Endothelial cell of umbilical vein (primary cell): ENCODE measurements at regions not wholly inside any gene's neighbourhood (a gene's known extent, or its start where the extent isn't known, plus 50 kb on each side); places are given as distances from the start of the nearest gene placed in this dataset.

Source experiments
- BruUV-seq: library from RNA; stranded (reverse); fragments of 400-500 nt; replicated peaks from 2 replicates; lab custom pipeline; 2021; lab: Mats Ljungman, UMichigan
- CTCF ChIA-PET: fragments of 300-600, 350-600 bp; sonication (Branson Sonifier 250); formaldehyde crosslinking; loops from one replicate; lab custom pipeline; 2021; ENCODE audit warnings: antibody characterized with exemption, inconsistent platforms; lab: Charles Lee
- POLR2A ChIA-PET: fragments of 300-600, 350-600 bp; sonication (Branson Sonifier 250); formaldehyde crosslinking; loops from one replicate; lab custom pipeline; 2021; ENCODE audit warnings: antibody characterized with exemption, inconsistent platforms; lab: Charles Lee
- DNase-seq: peaks from one replicate; pipeline ENCODE4 v3.0.0-alpha.2; 2011; ENCODE audit warnings: low read depth, low spot score
- FAIRE-seq: peaks from 2 replicates; lab custom pipeline; 2011; peaks lifted over from hg19 to GRCh38; lab: Jason Lieb, UNC
- H2AFZ ChIP-seq: 2 replicates; pipeline ENCODE4 v1.6.0; 2012; ENCODE audit warnings: low read depth, low read length, control low read depth, inconsistent platforms
- H3K27ac ChIP-seq: 2 replicates; pipeline ENCODE4 v1.5.1; 2011; ENCODE audit warnings: low read depth, mild to moderate bottlenecking, control low read depth, low read length, moderate library complexity; ENCODE audit not compliant: insufficient read depth
- H3K27me3 ChIP-seq, 2 experiments: 2 replicates each; pipeline versions ENCODE4 v1.6.0 to v1.6.1; 2011; ENCODE audit warnings: low read length in 2 of 2, mixed read lengths in 1 of 2; ENCODE audit not compliant: control insufficient read depth in 2 of 2, insufficient read depth in 2 of 2
- H3K36me3 ChIP-seq, 2 experiments: 2 replicates in 1 of 2; 3 replicates in 1 of 2; pipeline ENCODE4 v1.5.1; 2011; ENCODE audit warnings: low read length in 2 of 2, mild to moderate bottlenecking in 1 of 2, moderate library complexity in 1 of 2; ENCODE audit not compliant: control insufficient read depth in 2 of 2, insufficient read depth in 2 of 2; ENCODE audit errors: extremely low read depth in 1 of 2
- H3K4me1 ChIP-seq: 3 replicates; pipeline ENCODE4 v1.5.1; 2011; ENCODE audit warnings: mild to moderate bottlenecking, low read length; ENCODE audit not compliant: control insufficient read depth, insufficient read depth; ENCODE audit errors: extremely low read depth
- H3K4me2 ChIP-seq: 2 replicates; pipeline ENCODE4 v1.6.1; 2011; ENCODE audit warnings: low read length, control low read depth, mixed read lengths; ENCODE audit not compliant: insufficient read depth
- H3K4me3 ChIP-seq, 3 experiments: fragments of 200-600 bp in 1 of 3; sonication (generic), shearing (Covaris generic) in 1 of 3; replicated peaks in 1 of 3; 2 replicates each; pipeline ENCODE4 v1.5.1; 2011 to 2016; ENCODE audit warnings: control low read depth in 3 of 3, low read length in 3 of 3, mild to moderate bottlenecking in 2 of 3, inconsistent platforms in 1 of 3, low read depth in 1 of 3, moderate library complexity in 1 of 3; ENCODE audit not compliant: insufficient read depth in 1 of 3
- H3K79me2 ChIP-seq: 2 replicates; pipeline ENCODE4 v1.6.0; 2012; ENCODE audit warnings: low read length, inconsistent platforms; ENCODE audit not compliant: control insufficient read depth, insufficient read depth
- H3K9ac ChIP-seq: replicated peaks from 2 replicates; pipeline ENCODE3; 2011; ENCODE audit warnings: low read length, control low read depth; ENCODE audit not compliant: insufficient read depth; ENCODE audit errors: extremely low read depth
- H3K9me1 ChIP-seq: replicated peaks from 3 replicates; pipeline ENCODE4 v1.6.0; 2011; ENCODE audit warnings: mild to moderate bottlenecking, low read length; ENCODE audit not compliant: control insufficient read depth, insufficient read depth; ENCODE audit errors: extremely low read depth
- H3K9me3 ChIP-seq: replicated peaks from 2 replicates; pipeline ENCODE4 v1.5.1; 2012; ENCODE audit warnings: low read length, inconsistent platforms; ENCODE audit not compliant: control insufficient read depth, insufficient read depth
- H4K20me1 ChIP-seq: replicated peaks from 2 replicates; pipeline ENCODE3; 2011; ENCODE audit warnings: mild to moderate bottlenecking, low read length; ENCODE audit not compliant: control insufficient read depth, insufficient read depth; ENCODE audit errors: extremely low read depth
- EZH2 ChIP-seq: IDR thresholded peaks from 2 replicates; pipeline ENCODE4 v1.6.1; 2012; ENCODE audit warnings: borderline replicate concordance, low read depth, mild to moderate bottlenecking, moderate library complexity, low read length, inconsistent platforms; ENCODE audit not compliant: severe bottlenecking
- FOS ChIP-seq: IDR thresholded peaks from 2 replicates; pipeline ENCODE4 v1.6.1; 2011; ENCODE audit warnings: mild to moderate bottlenecking, low read length, moderate library complexity, borderline replicate concordance; ENCODE audit not compliant: insufficient read depth
- GATA2 ChIP-seq: IDR thresholded peaks from 2 replicates; pipeline ENCODE4 v1.7.0; 2011; ENCODE audit warnings: low read depth, mild to moderate bottlenecking, moderate library complexity, mixed read lengths, low read length; ENCODE audit not compliant: insufficient read length, insufficient read depth
- MYC ChIP-seq: IDR thresholded peaks from one replicate; pipeline ENCODE4 v1.6.1; 2011; ENCODE audit warnings: mild to moderate bottlenecking, low read depth, low read length
- POLR2AphosphoS5 ChIP-seq: IDR thresholded peaks from 2 replicates; pipeline ENCODE4 v1.6.1; 2012; ENCODE audit warnings: low read depth, mild to moderate bottlenecking, control low read depth, low read length, moderate library complexity; ENCODE audit not compliant: insufficient read depth
- dilution Hi-C: fragments of 300-500 bp; cut with MboI; formaldehyde crosslinking; loops from one replicate; pipeline ENCODE4 v1.15.0; 2019; ENCODE audit warnings: low sequenced_read_pairs; ENCODE audit not compliant: extremely low pct_ligation_motif_present
- intact Hi-C: fragments of 100-400 bp; cut with micrococcal nuclease; formaldehyde crosslinking; loops from one replicate; pipeline ENCODE4 v1.10.0; 2022
- TF ChIP-seq, protein P1 (sequence below), 2 donors: IDR thresholded peaks; 1 replicate in 1 of 2; 2 replicates in 1 of 2; pipeline ENCODE4 v1.5.1; 2011; ENCODE audit warnings: low read length in 2 of 2, mild to moderate bottlenecking in 2 of 2, moderate library complexity in 2 of 2, control low read depth in 1 of 2, inconsistent platforms in 1 of 2, low read depth in 1 of 2; ENCODE audit not compliant: insufficient read depth in 1 of 2; ENCODE audit errors: extremely low read depth in 1 of 2
- TF ChIP-seq, protein P2 (sequence below): IDR thresholded peaks from 2 replicates; pipeline ENCODE4 v1.6.1; 2011; ENCODE audit not compliant: insufficient read depth, insufficient read length

DNA sequence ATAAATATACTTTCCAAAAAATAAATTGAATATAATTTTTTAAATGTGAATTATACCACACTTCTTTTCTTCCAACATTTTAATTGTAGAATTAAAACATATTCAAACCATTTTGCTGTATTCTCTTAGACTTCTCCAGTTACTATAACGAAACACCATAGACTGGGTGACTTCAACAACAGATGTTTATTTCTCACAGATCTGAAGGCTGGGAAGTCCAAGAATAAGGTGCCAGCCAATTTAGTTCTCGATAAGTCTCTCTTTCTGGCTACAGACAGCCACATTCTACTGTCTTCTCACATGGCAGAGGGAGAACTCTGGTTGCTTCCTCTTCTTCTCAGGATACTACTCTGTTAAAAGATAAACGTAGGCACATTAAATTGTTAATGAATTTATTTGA lies 155.8 kb upstream of the UGT8 start:
- H3K4me3 ChIP-seq = no peak overlapping the region
- H4K20me1 ChIP-seq = no peaks in the 10 kb centered on the region
- ChIA-PET POLR2A (no interaction called here), CTCF (no interaction called here)
- dilution Hi-C loops = no loop called here
- no peak overlapping the region for H3K27ac ChIP-seq
- no peak overlapping the region for H3K9ac ChIP-seq
- DNase-seq = no peak
- H3K9me3 ChIP-seq = no peaks in the 10 kb centered on the region
- TF ChIP-seq, protein P1, sequence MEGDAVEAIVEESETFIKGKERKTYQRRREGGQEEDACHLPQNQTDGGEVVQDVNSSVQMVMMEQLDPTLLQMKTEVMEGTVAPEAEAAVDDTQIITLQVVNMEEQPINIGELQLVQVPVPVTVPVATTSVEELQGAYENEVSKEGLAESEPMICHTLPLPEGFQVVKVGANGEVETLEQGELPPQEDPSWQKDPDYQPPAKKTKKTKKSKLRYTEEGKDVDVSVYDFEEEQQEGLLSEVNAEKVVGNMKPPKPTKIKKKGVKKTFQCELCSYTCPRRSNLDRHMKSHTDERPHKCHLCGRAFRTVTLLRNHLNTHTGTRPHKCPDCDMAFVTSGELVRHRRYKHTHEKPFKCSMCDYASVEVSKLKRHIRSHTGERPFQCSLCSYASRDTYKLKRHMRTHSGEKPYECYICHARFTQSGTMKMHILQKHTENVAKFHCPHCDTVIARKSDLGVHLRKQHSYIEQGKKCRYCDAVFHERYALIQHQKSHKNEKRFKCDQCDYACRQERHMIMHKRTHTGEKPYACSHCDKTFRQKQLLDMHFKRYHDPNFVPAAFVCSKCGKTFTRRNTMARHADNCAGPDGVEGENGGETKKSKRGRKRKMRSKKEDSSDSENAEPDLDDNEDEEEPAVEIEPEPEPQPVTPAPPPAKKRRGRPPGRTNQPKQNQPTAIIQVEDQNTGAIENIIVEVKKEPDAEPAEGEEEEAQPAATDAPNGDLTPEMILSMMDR (IDR thresholded peaks at IDR 0.05; ENCODE audit: extremely low read depth in 1 of 2, insufficient read depth in 1 of 2, low read depth in 1 of 2, low read length in 2 of 2) = no peak
- TF ChIP-seq POLR2AphosphoS5 = no peak
- no peaks in the 10 kb centered on the region for H3K36me3 ChIP-seq
- no peaks in the 10 kb centered on the region for H3K79me2 ChIP-seq
- H3K4me1 ChIP-seq = no peaks in the 10 kb centered on the region
- no peak overlapping the region for H3K4me2 ChIP-seq
- no peak overlapping the region for H2AFZ ChIP-seq
- intact Hi-C loops = no loop called here
- H3K9me1 ChIP-seq = no peaks in the 10 kb centered on the region
- no peaks in the 10 kb centered on the region for H3K27me3 ChIP-seq
- no peak for FAIRE-seq
- no TSS peak for BruUV-seq

DNA sequence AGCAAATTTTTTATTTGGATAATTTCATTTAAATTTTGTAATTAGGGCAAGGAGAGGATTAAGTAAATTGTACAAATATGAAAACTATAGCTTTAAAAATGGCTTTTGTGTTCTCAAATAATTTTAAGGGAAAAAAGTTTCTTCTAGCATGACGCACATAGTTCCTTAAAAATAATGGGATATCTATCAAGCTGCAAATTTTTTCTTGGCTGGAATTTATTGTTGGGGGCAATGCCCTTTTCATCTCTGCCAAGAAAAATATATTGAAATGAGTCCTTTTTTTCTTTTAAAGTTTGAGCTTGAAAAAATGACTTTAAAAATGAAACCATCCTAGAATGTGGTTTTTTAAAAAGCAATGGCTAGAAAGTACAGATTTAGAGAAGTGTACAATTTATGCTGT lies 154.4 kb upstream of the UGT8 start:
- Histone ChIP-seq H4K20me1 (no peaks in the 10 kb centered on the region), H3K27ac (no peak overlapping the region), H3K4me2 (no peak overlapping the region), H3K9me3 (no peaks in the 10 kb centered on the region), H3K27me3 (no peaks in the 10 kb centered on the region), H2AFZ (no peak overlapping the region), H3K9me1 (no peaks in the 10 kb centered on the region), H3K4me1 (no peaks in the 10 kb centered on the region), H3K9ac (no peak overlapping the region), H3K4me3 (no peak overlapping the region), H3K79me2 (no peaks in the 10 kb centered on the region), H3K36me3 (no peaks in the 10 kb centered on the region)
- dilution Hi-C loops (no loop called here), intact Hi-C loops (no loop called here)
- TF ChIP-seq, protein P2, sequence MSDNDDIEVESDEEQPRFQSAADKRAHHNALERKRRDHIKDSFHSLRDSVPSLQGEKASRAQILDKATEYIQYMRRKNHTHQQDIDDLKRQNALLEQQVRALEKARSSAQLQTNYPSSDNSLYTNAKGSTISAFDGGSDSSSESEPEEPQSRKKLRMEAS = no peak
- TF ChIP-seq MYC = no peak
- no peak for TF ChIP-seq EZH2
- TF ChIP-seq FOS = no peak
- TF ChIP-seq GATA2 = no peak
- TF ChIP-seq, protein P1 (IDR thresholded peaks at IDR 0.05; ENCODE audit: extremely low read depth in 1 of 2, insufficient read depth in 1 of 2, low read depth in 1 of 2, low read length in 2 of 2) = no peak
- DNase-seq = no peak
- POLR2A ChIA-PET = no interaction called here
- no peak for FAIRE-seq
- CTCF ChIA-PET = no interaction called here
- BruUV-seq = no TSS peak
